ENCODE measurements at regions not wholly inside any gene's neighbourhood (a gene's known extent, or its start where the extent isn't known, plus 50 kb on each side); places are given as distances from the start of the nearest gene placed in this dataset.

DNA sequence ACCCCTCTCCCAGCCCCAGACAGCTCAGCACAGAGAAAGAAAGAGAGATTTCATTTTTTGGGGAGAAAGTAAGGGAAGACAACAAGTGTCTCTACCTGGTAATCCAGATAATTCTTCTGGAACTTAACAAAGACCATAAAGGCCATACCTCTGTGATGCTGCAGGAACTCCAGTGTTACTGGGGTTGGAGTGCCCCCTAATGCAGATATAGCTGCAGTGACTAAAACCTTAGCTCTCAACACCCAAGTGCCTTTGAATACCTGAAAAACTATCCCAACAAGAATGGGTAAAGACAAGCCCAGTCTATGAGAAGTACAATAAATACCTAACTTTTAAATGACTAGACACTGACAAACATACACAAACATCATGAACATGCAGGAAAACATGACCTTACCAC, 365.3 kb upstream of the PTCHD4 start:
- no peak for DNase-seq

DNA sequence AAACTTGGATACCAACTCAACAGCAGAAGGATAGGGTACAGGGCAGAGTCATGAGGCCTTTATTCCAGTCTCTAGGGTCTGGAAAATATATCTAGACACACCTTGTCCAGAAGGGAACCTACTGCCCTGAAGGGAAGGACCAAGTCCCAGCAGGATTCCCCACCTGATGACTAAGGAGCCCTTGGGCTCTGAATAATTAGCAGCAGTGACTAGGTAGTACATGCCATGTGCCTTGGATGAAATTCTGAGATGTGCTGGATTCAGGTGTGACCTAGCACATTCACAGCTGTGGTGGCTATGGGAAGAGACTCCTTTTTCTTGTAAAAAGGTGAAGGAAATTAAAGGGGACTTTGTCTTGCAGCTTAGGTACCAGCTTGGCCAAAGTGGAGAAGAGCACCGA, 364.3 kb upstream of the PTCHD4 start:
- DNase-seq = no peak

DNA sequence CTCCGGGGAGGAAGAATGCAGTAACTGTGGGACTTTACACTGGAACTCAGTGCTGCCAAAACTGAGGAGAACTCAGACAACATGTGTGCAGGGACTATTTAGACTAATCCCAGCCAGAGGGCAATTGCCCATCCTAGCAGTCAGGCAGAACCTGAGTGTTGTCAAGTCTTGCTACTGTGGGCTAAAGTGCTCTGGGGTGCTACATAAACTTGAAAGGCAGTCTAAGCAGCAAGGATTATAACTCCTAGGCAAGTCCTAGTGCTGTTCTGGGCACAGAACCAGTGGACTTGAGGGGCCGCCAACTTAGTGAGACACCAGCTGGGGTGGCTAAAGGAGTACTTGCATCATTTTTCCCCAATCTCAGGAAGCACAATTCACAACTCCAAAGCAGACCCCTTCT, 363.8 kb upstream of the PTCHD4 start:
- DNase-seq = no peak

DNA sequence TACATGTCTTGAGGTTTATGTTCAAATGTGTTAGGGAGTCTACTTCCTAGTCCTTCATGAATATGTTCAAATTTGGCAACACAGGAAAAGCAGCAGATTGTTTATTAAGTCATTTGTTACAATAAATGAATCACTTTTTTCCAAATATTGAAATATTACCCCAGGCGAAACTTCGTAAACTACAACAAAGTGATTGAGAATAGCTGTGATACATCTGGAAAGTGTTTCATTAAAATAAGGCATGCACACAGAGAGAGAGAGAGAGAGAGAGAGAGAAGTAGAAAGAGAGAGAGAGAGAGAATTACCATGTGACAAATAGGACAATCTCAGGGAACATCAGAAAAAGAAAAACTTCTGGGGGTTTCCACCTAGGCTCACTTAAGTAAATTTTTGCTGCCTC, 363.1 kb upstream of the PTCHD4 start:
- no peak for DNase-seq

DNA sequence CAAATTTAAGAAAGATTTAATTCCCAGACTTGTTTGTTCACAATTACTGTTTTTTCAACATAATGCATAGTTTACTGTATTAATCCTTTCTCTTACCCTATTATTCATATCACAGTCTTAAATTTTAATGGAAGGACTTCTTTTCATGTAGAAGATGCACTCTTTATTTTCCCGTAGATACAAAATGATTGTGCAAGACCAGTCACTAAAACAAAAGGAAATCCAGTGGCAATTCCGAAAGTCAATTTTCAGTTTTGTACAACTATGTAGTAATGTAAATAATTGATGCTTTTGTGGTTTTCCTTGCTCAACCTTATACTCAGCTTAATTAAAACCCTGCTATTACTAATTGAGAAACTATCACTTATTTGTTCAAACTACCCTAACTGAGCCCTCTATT, 361.5 kb upstream of the PTCHD4 start:
- no peak for DNase-seq

DNA sequence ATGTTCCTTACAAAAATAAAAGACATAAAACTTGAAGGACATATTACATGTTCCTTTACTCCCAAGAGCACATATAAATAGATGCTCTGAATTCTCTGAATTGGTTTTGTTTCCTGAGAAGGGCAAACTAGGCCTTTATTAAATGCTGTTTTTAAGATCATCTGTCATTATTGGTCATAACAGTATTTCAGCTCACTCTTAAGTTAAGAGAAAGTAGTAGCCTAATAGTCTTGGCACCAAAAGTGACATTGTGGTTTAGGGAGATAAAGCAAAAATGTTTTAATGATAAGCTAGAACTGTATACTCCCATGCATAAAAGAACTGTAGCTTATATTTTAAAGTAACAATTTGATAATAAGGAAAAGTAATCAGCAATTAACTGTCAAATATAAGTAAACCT, 361.1 kb upstream of the PTCHD4 start:
- DNase-seq = no peak

DNA sequence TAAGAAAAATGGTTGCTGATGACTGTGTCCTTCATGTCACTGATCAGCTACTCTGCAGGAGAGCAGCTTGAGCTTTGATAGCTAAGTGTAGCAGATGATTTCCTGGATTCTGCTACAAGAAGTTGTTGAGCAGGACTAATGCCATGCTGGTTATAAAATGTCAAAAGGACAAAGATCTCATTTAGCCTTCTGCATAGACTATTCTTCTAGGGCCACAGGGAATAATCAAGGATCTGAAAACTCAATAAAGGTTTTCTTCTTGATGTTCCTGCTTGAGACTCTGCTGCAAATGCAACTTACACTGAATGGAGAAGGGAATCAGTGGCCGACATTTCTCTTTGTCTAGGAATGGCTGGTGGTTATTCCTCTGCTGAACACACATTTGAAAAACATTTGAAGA, 360.3 kb upstream of the PTCHD4 start:
- no peak for DNase-seq

DNA sequence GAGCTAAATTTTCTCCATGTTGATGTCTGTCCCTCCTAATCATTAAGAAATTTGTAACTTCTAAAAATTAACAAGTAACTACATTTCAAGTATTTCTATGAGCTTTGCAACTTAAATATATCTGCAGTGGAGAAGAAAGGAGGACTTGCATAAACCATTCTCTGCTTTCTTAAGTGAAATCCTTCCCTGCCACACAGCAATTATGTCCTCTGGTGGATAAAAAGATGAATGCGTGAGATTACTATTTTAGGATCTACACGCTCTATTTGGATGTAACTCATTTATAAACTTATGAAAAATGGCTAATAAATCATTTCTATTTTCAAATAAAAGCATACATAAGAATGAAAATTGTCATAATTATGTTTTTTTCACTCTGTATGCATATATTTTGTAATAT, 338.0 kb upstream of the PTCHD4 start:
- DNase-seq = no peak

DNA sequence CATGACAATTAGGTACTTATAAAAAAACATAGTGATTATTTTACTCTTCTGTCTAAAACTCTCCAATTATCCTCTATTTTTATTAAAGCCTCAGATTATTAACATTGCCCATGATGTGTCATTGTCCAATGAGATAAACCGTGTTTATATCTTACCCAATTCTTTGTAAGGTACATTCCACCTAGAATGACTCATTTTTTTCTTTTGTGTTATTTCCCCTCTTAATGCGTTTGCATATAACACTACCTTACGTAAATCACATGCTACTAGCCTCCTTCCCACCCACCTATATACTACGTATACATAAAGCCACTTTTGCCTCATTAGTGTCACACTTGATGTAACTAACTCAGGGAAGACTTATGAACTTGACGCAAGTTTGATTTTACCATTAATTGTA, 336.3 kb upstream of the PTCHD4 start:
- no peak for DNase-seq

DNA sequence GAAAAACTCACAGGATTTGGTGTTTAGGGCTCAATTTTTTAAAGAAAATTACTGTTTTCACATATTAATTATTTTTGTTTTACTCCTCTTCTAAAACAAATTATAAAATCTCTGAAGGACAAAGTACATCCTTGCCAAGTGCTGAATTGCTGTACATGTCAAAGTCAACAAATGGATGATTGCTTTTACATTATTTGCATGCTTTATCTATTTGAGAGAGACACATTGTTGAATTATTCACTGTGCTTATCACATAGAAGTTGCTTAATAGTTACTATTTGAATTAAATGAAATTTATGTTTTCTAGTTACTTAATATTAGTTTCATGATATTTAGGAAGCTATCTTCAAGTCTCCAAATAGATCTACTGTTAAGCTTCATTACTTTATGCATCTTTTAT, 318.6 kb upstream of the PTCHD4 start:
- DNase-seq = no peak

DNA sequence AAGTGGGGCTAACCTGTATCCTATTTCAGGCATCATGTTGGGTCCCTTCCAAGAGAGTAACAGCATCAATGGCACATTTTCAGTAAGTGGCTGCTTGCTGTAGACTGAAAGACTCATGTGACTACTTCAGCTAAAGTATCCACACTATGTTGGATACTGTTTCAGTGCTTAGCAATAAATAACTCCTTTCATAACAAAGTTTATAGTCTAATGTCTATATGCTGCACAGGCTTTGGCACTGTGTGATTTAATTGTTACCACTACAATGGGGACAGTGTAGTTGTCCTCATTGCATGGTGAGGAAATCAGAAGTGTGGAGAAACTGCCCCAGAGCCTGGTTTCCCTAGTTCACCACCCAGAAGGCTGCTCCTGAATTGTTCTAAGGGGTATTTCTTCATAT, 318.0 kb upstream of the PTCHD4 start:
- DNase-seq = no peak

DNA sequence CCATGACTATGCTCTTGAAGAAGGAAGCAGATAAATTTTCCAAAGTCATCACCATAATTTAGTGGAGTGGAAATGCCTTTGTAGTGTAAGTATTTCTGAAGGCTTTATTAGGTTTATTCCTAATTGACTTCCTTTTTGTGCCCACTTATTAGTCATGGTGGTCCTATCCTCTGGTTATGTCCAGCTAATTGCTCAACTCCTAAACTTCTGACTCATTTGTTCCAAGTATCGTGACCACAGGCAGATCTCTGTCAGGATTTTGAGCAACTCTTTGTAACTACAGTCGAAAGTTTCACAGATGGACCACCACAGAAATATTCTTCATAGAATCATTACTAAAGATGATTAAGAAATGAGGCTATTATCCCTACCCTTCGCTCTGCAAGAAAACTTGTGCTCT, 315.6 kb upstream of the PTCHD4 start:
- no peak for DNase-seq

DNA sequence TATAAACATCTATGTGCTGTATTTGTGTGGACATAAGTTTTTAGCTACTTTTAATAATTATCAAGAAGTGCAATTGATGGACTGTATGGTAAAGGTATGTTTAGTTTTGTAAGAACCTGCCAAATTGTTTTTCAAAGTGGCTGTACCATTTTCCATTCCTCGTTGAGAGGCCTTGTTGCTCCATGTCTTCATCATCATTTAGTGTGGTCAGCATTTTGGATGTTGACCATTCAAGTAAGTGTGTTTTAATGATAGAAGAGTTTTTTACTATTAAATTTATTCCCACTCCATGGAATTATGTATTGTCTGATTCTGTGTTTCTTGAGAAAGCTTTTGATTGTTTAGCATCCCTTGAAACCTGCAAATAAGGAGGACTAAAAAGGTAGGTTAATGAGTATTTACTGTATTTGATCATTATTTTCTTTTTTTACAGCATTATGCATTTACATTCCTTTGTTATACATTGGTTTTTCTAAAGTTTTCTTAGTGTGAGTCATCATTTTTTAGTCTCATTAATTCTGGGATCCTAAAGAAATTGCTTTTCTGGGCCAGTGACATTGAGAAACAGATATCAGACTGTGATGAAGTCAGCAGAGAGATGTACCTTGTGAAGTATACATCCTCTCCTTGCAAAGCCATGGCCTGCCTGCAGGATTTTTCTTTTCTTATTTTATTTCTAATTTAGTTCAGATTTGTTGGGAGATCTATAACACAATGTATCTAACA, 312.8 kb upstream of the PTCHD4 start:
- DNase-seq = no peak

DNA sequence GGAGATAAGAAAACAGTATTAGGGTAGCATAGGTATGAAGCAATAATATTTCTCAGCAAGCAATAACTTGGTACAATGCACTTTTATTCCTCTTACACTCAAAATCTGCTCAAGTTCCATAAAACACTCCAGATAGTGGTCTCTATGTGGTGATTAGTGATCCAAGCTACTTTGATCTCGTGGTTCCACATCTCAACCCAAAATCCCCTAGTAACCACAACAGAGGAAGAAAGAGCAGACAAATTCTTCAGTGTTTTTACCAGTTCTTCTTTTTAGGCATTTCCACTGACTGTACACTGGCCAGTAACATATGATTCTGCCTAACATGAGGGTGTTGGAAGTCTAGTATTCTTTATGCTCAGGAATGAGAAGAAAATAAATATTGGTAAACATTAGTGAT, 309.0 kb upstream of the PTCHD4 start:
- DNase-seq = no peak

DNA sequence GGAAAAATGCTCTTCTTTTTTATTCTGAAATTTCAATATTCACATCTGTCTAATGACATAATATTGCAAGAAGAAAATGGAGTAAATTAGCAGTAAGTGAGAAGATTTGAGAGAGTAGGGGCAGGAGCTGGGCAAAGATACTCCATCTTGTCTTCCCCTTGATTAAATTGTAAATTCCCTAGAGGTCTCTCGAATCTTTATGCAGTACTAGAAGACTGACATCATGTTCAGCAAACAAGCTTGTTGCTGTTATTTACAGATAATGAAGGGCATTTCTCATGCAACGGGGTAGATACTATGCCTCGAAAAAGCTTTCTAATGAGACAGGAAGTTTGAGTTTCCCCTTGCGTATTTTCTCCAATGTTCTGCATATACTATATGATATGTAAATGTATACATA, 306.9 kb upstream of the PTCHD4 start:
- DNase-seq = no peak

DNA sequence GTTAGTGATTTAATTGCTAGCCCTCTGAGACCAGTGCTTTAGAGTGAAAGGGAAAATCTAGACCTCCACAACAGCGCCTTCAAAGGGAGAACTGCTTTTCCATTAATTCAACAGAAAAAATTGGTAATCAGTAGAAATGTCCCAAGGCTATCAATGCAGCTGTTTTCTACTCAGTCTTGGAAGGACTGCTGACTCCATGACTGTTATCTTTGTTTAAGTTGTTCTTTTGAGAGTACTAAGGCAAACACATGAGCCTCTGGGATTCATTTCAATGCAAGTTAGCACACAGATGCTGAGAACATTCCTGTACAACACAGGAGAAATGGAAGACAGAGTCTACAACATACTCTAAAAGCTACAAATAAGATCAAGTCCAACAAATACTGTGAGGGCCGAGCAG, 301.7 kb upstream of the PTCHD4 start:
- DNase-seq = no peak

DNA sequence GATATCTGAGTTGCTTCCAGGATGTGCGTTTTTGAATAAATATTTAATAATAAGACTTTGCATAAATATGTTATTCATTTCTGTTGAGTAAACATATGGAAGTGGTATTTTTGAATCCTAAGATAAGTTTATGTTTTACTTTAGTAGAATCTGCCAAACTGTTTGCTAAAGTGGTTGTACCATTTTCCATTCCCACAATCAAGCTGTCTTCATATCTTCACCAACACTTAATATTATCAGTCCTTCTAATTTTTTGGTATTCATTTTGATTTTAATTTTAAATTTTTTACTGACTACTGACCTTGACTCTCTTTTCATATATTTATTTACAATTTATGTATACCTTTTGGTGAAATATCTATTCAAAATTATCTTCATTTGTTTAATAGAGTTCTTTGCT, 293.9 kb upstream of the PTCHD4 start:
- DNase-seq = no peak

DNA sequence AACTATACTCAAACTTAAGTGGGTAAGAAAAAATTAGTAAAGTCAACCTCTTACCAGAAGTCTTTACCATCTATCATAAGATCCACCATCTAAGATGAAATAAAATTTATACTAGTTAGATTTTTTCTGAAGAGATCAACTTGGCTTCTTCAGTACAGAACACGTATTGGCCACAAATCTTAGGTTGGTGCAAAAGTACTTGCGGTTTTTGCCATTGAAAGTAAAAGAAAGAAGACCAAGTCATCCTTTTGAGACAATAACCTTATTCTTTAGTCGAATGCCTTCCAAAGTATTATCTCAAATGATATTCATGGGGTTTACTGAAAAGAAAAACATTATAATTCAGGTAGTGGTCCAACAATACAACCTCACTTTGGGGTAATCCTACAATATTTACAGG, 292.6 kb upstream of the PTCHD4 start:
- no peak for DNase-seq

DNA sequence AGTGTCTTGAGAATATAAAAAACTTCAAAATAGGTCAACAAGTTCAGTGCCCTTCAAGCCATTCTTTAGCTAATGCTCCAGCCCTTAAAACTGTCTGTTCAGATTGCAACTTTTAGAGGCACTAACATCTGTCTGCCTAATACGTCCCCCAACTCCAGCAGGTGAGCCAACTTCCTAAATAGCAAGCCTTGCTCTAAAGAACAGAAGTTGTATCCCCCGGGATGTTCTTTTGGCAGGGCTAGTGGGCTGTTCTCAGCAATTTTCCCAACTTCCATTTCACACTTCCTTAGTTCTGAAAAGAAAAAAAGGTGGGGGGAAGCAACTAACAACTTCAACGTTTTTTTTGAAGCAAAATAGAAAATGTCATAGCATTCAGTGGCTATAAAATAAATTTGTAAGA, 290.0 kb upstream of the PTCHD4 start:
- DNase-seq = no peak

DNA sequence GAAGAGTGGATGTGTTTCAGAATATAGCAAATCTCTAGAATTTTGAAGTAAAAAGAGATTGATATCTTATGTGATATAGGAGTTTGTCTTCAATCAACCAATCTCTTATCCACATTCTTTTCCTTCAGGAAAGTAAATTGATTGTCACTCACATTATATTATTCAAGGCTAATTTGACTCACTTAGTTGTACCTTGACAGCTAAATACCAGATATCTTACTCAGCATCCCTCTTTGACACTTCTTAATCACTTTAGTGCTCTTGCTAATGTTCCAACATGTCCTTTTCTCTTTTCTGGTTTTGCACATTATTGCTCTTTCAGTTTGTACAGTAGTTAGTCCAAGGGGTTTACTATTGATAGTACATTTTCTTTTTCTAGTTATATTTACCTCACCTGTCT, 286.9 kb upstream of the PTCHD4 start:
- no peak for DNase-seq

DNA sequence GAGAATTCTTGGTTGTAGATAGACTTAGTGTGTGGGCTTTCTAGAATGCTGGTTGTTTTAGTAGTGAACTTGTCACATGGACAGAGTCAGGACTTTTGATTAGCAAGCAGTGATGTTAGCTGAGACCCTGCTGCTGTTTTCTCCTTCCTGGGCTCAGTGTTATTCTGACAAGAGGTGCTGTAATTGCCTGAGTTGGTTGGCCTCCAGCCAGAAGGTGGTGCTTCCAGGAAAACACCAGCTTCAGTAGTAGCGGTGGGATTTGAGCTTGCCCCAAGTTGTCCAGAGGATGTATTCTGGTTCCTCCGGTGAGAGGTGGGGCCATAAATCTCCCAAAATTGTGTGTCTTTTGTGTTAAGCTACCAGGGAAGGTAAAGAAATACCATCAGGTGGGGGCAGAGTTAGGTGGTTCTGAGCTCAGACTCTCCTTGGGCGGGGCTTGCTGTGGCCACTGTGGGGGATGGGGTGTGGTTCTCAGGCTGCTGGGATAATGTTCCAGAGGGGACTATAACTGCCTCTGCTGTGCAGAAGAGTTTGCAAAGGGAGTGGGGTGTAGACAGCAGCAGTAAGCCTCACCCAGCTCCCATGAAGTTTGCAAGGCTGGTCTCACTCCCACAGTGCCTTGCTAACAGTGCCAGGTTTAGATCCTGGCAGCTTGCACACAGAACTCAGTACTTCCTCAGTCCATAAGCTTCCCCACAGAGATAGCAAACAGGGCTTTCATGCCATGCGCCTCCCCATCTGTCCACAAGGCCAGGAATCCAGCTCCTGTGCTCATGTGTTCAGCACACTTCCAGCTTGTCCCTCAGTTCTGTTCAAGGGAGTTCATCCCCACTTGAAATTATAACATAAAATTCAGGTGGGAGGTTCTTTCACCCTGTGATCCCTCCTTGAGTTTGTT, 278.4 kb upstream of the PTCHD4 start:
- no peak for DNase-seq

DNA sequence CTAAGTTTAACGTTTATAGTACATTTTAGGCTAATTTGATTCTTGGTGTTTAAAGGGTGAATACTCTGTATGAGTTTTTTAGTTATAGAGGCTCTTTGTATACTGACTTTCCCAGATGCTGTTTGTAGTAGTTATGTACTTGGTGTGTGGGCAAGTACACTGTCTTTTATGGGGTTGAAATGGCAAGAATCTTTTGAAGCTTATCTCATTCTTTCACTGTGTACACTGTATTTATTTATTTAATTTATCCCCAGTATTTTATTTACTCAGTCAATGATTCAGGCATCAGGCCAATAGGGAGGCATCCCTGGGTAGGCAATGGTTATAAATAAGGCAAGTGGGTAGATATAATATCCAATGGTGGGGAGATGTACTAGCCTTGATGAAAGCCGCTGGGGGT, 277.0 kb upstream of the PTCHD4 start:
- DNase-seq = no peak

DNA sequence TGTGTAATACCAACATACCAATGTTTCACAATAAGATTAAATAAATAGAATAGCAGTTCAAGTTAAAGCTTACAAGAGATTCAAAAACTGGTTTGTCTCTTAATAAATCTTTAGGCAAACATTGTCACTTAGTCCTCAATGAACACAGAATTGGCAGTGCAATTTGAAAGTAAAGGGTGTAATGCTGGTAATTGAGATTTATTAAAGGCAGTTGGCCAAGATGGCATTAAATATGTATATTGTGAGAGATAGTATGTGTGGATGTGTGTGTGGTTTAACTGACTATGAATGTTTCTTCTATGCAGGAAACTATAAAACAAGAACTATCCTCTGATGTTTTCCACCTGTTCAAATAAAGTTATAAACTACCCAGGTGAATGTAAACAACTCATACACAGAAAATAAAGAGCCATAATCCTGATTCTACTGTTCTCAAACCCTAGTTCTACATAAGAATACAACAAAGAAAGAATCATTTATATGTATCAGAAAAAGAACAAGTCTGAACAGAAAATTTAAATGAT, 267.9 kb upstream of the PTCHD4 start:
- no peak for DNase-seq

DNA sequence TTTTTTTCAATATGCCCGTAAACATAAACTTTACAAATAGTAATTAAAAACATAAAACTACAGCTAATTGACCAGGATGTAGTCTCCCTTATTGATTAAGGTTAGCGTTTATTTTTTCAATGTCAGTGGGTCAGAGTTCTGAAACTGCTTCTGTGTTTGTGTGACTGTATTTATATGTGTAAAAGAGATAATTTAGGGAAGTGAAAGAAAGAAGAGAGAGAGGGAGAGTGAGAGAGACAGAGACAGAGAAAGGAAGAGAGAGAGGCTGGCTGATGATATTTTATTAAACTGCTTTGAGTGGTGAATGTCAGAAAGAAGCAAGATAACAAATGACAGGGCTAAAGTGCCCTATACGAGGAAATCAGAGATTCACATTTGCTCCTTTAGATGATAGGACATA, 266.1 kb upstream of the PTCHD4 start:
- no peak for DNase-seq

All from activated effector memory CD4-positive, alpha-beta T cell treated with anti-CD3 and anti-CD28 coated beads, Interleukin-2, amount 50 U/mL, for 16 hours (primary cell).